Epithelial cell of proximal tubule (primary cell): ENCODE measurements at regions not wholly inside any gene's neighbourhood (a gene's known extent, or its start where the extent isn't known, plus 50 kb on each side); places are given as distances from the start of the nearest gene placed in this dataset.

Experiments
- DNase-seq: peaks from one replicate; pipeline ENCODE4 v3.0.0-alpha.2; 2011; ENCODE audit warnings: low read depth
- H3K4me3 ChIP-seq: 2 replicates; pipeline ENCODE4 v1.5.1; 2011; ENCODE audit warnings: low read depth, mild to moderate bottlenecking, low read length
- CTCF ChIP-seq: conservative IDR thresholded peaks from 2 replicates; pipeline ENCODE4 v1.5.1; 2012; ENCODE audit warnings: low read depth, mild to moderate bottlenecking, low read length

GRCh38 chr15:85897895-85898717, 103.4 kb upstream of the KLHL25 start:
- no peak for TF ChIP-seq CTCF
- DNase-seq: no peak
- H3K4me3 ChIP-seq: no peak overlapping the region

GRCh38 chr15:85899927-85900326, 105.2 kb upstream of the KLHL25 start:
- no peak overlapping the region for H3K4me3 ChIP-seq
- no peak for TF ChIP-seq CTCF
- DNase-seq: no peak

- no peak for TF ChIP-seq CTCF
- no peak overlapping the region for H3K4me3 ChIP-seq
- DNase-seq: no peak
Observed at GRCh38 chr15:85905751-85906450, 111.2 kb upstream of the KLHL25 start.

GRCh38 chr15:85906640-85907039, 111.9 kb upstream of the KLHL25 start:
- no peak for DNase-seq
- H3K4me3 ChIP-seq: no peak overlapping the region
- TF ChIP-seq CTCF: no peak

GRCh38 chr15:85910834-85911233, 116.1 kb upstream of the KLHL25 start:
- TF ChIP-seq CTCF: no peak
- no peak for DNase-seq
- H3K4me3 ChIP-seq: no peak overlapping the region

GRCh38 chr15:85913461-85913860, 118.7 kb upstream of the KLHL25 start:
- H3K4me3 ChIP-seq: no peak overlapping the region
- no peak for DNase-seq
- no peak for TF ChIP-seq CTCF

GRCh38 chr15:85920956-85921355, 126.2 kb upstream of the KLHL25 start:
- TF ChIP-seq CTCF: no peak
- H3K4me3 ChIP-seq: no peak overlapping the region
- DNase-seq: no peak
